K562 (cell line): ENCODE measurements at regions not wholly inside any gene's neighbourhood (a gene's known extent, or its start where the extent isn't known, plus 50 kb on each side); places are given as distances from the start of the nearest gene placed in this dataset.

Source experiments
- BHLHE40 ChIP-seq: IDR thresholded peaks from 2 replicates; pipeline ENCODE4 v1.6.1; 2011; ENCODE audit warnings: low read length, improper control_type of control experiment
- CBX1 ChIP-seq: sonication (generic); IDR thresholded peaks from 2 replicates; pipeline ENCODE4 v1.6.1; 2016; ENCODE audit warnings: antibody characterized with exemption, low read depth, mild to moderate bottlenecking
- CEBPZ ChIP-seq: fragments of 150-350 bp; IDR thresholded peaks from 2 replicates; pipeline ENCODE4 v1.6.1; 2014; ENCODE audit warnings: low read depth, mild to moderate bottlenecking, low read length, borderline replicate concordance
- EP300 ChIP-seq: IDR thresholded peaks from 2 replicates; pipeline ENCODE4 v1.6.1; 2012; ENCODE audit warnings: low read length, improper control_type of control experiment
- ETV5 ChIP-seq: sonication (generic); formaldehyde crosslinking; IDR thresholded peaks from 2 replicates; pipeline ENCODE4 v1.4.0; 2020; ENCODE audit warnings: low read depth, mild to moderate bottlenecking, missing genetic modification reagents
- GTF2B ChIP-seq: IDR thresholded peaks from 2 replicates; pipeline ENCODE4 v1.6.1; 2011; ENCODE audit not compliant: insufficient read length; ENCODE audit errors: extremely low read depth
- HDAC3 ChIP-seq: fragments of 450-650 bp; IDR thresholded peaks from 2 replicates; pipeline ENCODE4 v1.6.1; 2018; ENCODE audit warnings: borderline replicate concordance, mild to moderate bottlenecking, moderate library complexity; ENCODE audit not compliant: partially characterized antibody
- HINFP ChIP-seq: fragments of 450-650 bp; conservative IDR thresholded peaks from 2 replicates; pipeline ENCODE4 v1.6.1; 2016; ENCODE audit warnings: missing genetic modification characterization, low read depth, mild to moderate bottlenecking, control low read depth, missing compliant biosample characterization
- HNRNPLL ChIP-seq: fragments of 200-400 bp; formaldehyde crosslinking; IDR thresholded peaks from 2 replicates; pipeline ENCODE4 v1.6.1; 2017; ENCODE audit warnings: low read length, low read depth, mild to moderate bottlenecking; ENCODE audit not compliant: poor library complexity, severe bottlenecking
- KAT7 ChIP-seq: sonication (generic); formaldehyde crosslinking; IDR thresholded peaks from 2 replicates; pipeline ENCODE4 v1.8.0; 2022; ENCODE audit warnings: missing genetic modification reagents, mild to moderate bottlenecking, borderline replicate concordance
- KDM2B ChIP-seq: fragments of 250-450 bp; sonication (Bioruptor Pico); IDR thresholded peaks from 2 replicates; pipeline ENCODE4 v1.8.0; 2021; ENCODE audit warnings: mild to moderate bottlenecking, moderate library complexity
- MAFF ChIP-seq: IDR thresholded peaks from 2 replicates; pipeline ENCODE4 v1.6.1; 2012; ENCODE audit warnings: low read length, improper control_type of control experiment
- MCM3 ChIP-seq: fragments of 450-650 bp; IDR thresholded peaks from 2 replicates; pipeline ENCODE4 v1.6.1; 2016
- NR2C1 ChIP-seq, 2 experiments: fragments of 450-650 bp; IDR thresholded peaks; 2 replicates each; pipeline ENCODE4 v1.6.1; 2017; ENCODE audit warnings: mild to moderate bottlenecking in 2 of 2, antibody characterized with exemption in 1 of 2, inconsistent platforms in 1 of 2, missing compliant biosample characterization in 1 of 2, missing genetic modification characterization in 1 of 2
- NR3C1 ChIP-seq: sonication (generic); formaldehyde crosslinking; IDR thresholded peaks from 2 replicates; pipeline ENCODE4 v1.8.1; 2022; ENCODE audit warnings: missing genetic modification reagents
- PBX2 ChIP-seq, 2 experiments: IDR thresholded peaks in 1 of 2; conservative IDR thresholded peaks in 1 of 2; 2 replicates each; pipeline ENCODE4 v1.6.1; 2016; ENCODE audit warnings: low read depth in 2 of 2, mild to moderate bottlenecking in 1 of 2, missing compliant biosample characterization in 1 of 2, missing genetic modification characterization in 1 of 2, moderate library complexity in 1 of 2
- RBM14 ChIP-seq: fragments of 200-400 bp; formaldehyde crosslinking; IDR thresholded peaks from 2 replicates; pipeline ENCODE4 v1.6.1; 2018; ENCODE audit warnings: low read depth, mild to moderate bottlenecking, low read length, moderate library complexity, borderline replicate concordance; ENCODE audit not compliant: insufficient read depth
- RBM17 ChIP-seq: fragments of 200-400 bp; formaldehyde crosslinking; IDR thresholded peaks from 2 replicates; pipeline ENCODE4 v1.6.1; 2017; ENCODE audit warnings: low read depth, mild to moderate bottlenecking, low read length, borderline replicate concordance
- TGIF2 ChIP-seq: sonication (generic); formaldehyde crosslinking; IDR thresholded peaks from 2 replicates; pipeline ENCODE4 v1.8.1; 2022; ENCODE audit warnings: mild to moderate bottlenecking, missing genetic modification reagents, moderate library complexity
- ZNF316 ChIP-seq: fragments of 450-650 bp; IDR thresholded peaks from 2 replicates; pipeline ENCODE4 v1.6.1; 2016

GRCh38 chr15:67900621-67901147, 60.8 kb upstream of the RNU6-1 start (continued):
- TF ChIP-seq EP300: peak; percentile 42; the same call in 1 of the 2 replicates
- TF ChIP-seq RBM14: no peak
- TF ChIP-seq RBM17: no peak
- TF ChIP-seq PBX2 (CRISPR knock-in tag; IDR thresholded peaks at IDR 0.05; ENCODE audit: low read depth): no peak
- peak; percentile 49; the same call in 1 of the 2 replicates for TF ChIP-seq PBX2 (tag; conservative IDR thresholded peaks at IDR 0.05; ENCODE audit: low read depth)
- TF ChIP-seq NR3C1 (CRISPR knock-in tag): no peak
- TF ChIP-seq NR2C1 (IDR thresholded peaks at IDR 0.05): no peak
- peak; percentile 95 for TF ChIP-seq NR2C1 (tag; IDR thresholded peaks at IDR 0.05)
- TF ChIP-seq BHLHE40: no peak
- no peak for TF ChIP-seq ZNF316
- TF ChIP-seq CBX1: no peak
- TF ChIP-seq KDM2B (CRISPR knock-in tag): no peak
- peak; percentile 90 for TF ChIP-seq HINFP (tag)
- TF ChIP-seq CEBPZ: no peak
- no peak for TF ChIP-seq ETV5 (CRISPR knock-in tag)
- no peak for TF ChIP-seq MAFF
- TF ChIP-seq HDAC3: no peak
- no peak for TF ChIP-seq GTF2B
- no peak for TF ChIP-seq HNRNPLL
- TF ChIP-seq KAT7 (CRISPR knock-in tag): no peak
- TF ChIP-seq MCM3: no peak
- no peak for TF ChIP-seq TGIF2 (CRISPR knock-in tag)
